Panc1 (cell line): ENCODE measurements at regions not wholly inside any gene's neighbourhood (a gene's known extent, or its start where the extent isn't known, plus 50 kb on each side); places are given as distances from the start of the nearest gene placed in this dataset.

Source experiments
- SIN3A ChIP-seq: IDR thresholded peaks from 2 replicates; pipeline ENCODE4 v1.6.1; 2012; ENCODE audit warnings: low read depth, mild to moderate bottlenecking, low read length, moderate library complexity, borderline replicate concordance; ENCODE audit not compliant: insufficient read depth
- TF ChIP-seq, protein P1 (sequence below): fragments of 450-650 bp; IDR thresholded peaks from 2 replicates; pipeline ENCODE4 v1.5.1; 2017; ENCODE audit warnings: mild to moderate bottlenecking

DNA sequence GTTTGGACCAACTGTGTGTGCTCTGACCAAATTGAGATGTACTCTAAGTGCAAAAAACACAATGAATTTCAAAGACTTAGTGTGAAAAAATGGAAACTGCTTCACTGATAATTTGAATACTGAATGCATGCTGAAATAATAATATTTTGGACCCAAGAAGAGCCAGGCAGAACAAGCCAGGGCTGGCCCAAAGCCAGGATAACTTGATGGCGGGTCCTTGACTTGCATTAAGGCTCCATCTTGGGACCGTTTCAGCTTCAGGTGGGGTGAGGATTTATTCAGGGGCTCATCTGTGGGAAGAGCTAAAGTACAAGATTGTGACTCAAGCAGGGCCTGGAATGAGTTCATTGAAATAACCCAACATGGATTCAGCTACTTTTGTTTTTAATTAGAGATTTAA, 921.9 kb downstream of the QKI start:
- TF ChIP-seq, protein P1, sequence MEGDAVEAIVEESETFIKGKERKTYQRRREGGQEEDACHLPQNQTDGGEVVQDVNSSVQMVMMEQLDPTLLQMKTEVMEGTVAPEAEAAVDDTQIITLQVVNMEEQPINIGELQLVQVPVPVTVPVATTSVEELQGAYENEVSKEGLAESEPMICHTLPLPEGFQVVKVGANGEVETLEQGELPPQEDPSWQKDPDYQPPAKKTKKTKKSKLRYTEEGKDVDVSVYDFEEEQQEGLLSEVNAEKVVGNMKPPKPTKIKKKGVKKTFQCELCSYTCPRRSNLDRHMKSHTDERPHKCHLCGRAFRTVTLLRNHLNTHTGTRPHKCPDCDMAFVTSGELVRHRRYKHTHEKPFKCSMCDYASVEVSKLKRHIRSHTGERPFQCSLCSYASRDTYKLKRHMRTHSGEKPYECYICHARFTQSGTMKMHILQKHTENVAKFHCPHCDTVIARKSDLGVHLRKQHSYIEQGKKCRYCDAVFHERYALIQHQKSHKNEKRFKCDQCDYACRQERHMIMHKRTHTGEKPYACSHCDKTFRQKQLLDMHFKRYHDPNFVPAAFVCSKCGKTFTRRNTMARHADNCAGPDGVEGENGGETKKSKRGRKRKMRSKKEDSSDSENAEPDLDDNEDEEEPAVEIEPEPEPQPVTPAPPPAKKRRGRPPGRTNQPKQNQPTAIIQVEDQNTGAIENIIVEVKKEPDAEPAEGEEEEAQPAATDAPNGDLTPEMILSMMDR: no peak
- TF ChIP-seq SIN3A: no peak
